ENCODE measurements at regions not wholly inside any gene's neighbourhood (a gene's known extent, or its start where the extent isn't known, plus 50 kb on each side); places are given as distances from the start of the nearest gene placed in this dataset.

- no peaks in the 10 kb centered on the region for H3K9me3 ChIP-seq (ENCODE audit: low read length)
- BruUV-seq (replicated peaks) = no TSS peak
- intact Hi-C loops (cut with micrococcal nuclease) = no loop called here
- no peak overlapping the region for H3K4me2 ChIP-seq (ENCODE audit: low read length)
- no peaks in the 10 kb centered on the region for H3K9me2 ChIP-seq (replicated peaks; ENCODE audit: low read length)
- CTCF ChIA-PET = no interaction called here
- no peak overlapping the region for H2AFZ ChIP-seq (ENCODE audit: low read length)
- POLR2A ChIA-PET (ENCODE audit: unreplicated experiment) = no interaction called here
- TF ChIP-seq EZH2phosphoT487 (IDR thresholded peaks at IDR 0.05; ENCODE audit: borderline replicate concordance, low read length) (no peak), CTCF (conservative IDR thresholded peaks at IDR 0.05; ENCODE audit: low read depth, low read length) (no peak), EZH2 (IDR thresholded peaks at IDR 0.05; ENCODE audit: low read length, unreplicated experiment) (no peak)
- H3K79me2 ChIP-seq (ENCODE audit: low read length) = no peaks in the 10 kb centered on the region
- H3K9ac ChIP-seq (ENCODE audit: low read length) = no peak overlapping the region
- ATAC-seq (no peak), DNase-seq (no peak)
- no peak overlapping the region for H3K27ac ChIP-seq (ENCODE audit: low read length)
- H3K4me3 ChIP-seq (ENCODE audit: low read length) = no peak overlapping the region
- H4K20me1 ChIP-seq (ENCODE audit: low read length) = no peaks in the 10 kb centered on the region
- no peaks in the 10 kb centered on the region for H3F3A ChIP-seq (ENCODE audit: low read length, unreplicated experiment)
- H3K27me3 ChIP-seq (ENCODE audit: low read length) = no peaks in the 10 kb centered on the region
- peaks cover 17% of the 10 kb centered on the region; the same call in 1 of the 2 replicates for H3K4me1 ChIP-seq (ENCODE audit: insufficient read depth, low read length)
- no peaks in the 10 kb centered on the region for H3K36me3 ChIP-seq (ENCODE audit: low read depth, low read length)
These were observed 257.5 kb upstream of the SNX7 start for GRCh38 chr1:98403963-98404480.

- Histone ChIP-seq H3K9me2 (replicated peaks; ENCODE audit: low read length) (no peaks in the 10 kb centered on the region), H3K9ac (ENCODE audit: low read length) (no peak overlapping the region), H3K4me1 (ENCODE audit: insufficient read depth, low read length) (peaks cover 17% of the 10 kb centered on the region; the same call in 1 of the 2 replicates), H3K36me3 (ENCODE audit: low read depth, low read length) (no peaks in the 10 kb centered on the region), H3K9me3 (ENCODE audit: low read length) (no peaks in the 10 kb centered on the region), H3K27ac (ENCODE audit: low read length) (no peak overlapping the region), H2AFZ (ENCODE audit: low read length) (no peak overlapping the region), H3K4me2 (ENCODE audit: low read length) (no peak overlapping the region), H3K27me3 (ENCODE audit: low read length) (no peaks in the 10 kb centered on the region), H3K4me3 (ENCODE audit: low read length) (no peak overlapping the region), H3K79me2 (ENCODE audit: low read length) (no peaks in the 10 kb centered on the region), H4K20me1 (ENCODE audit: low read length) (no peaks in the 10 kb centered on the region), H3F3A (ENCODE audit: low read length, unreplicated experiment) (no peaks in the 10 kb centered on the region)
- intact Hi-C loops (cut with micrococcal nuclease) = no loop called here
- DNase-seq (no peak), ATAC-seq (no peak)
- TF ChIP-seq EZH2 (IDR thresholded peaks at IDR 0.05; ENCODE audit: low read length, unreplicated experiment) = no peak
- TF ChIP-seq EZH2phosphoT487 (IDR thresholded peaks at IDR 0.05; ENCODE audit: borderline replicate concordance, low read length) = no peak
- TF ChIP-seq CTCF (conservative IDR thresholded peaks at IDR 0.05; ENCODE audit: low read depth, low read length) = no peak
- CTCF ChIA-PET = no interaction called here
- POLR2A ChIA-PET (ENCODE audit: unreplicated experiment) = no interaction called here
- BruUV-seq (replicated peaks) = no TSS peak
These were observed 258.7 kb upstream of the SNX7 start for GRCh38 chr1:98402860-98403259.

DNA sequence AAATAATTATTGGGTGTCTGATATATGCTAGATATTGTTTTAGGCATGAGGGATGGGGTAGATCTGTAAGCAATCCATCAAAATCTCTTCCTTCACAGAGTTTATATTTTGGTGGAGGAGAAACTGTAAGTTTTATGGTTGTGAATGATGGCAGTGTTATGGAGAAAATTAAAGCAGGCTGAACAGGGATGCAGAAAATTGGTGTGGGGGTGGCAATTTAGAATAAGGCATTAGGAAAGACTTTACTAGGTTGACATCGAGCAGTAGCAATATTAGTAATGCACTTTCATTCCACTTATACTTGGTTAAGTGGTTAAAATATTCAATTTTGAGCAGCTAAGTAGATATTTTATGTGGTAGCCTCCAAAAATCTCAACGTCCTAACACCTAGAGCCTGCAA, 261.1 kb upstream of the SNX7 start:
- H2AFZ ChIP-seq (ENCODE audit: low read length) = no peak overlapping the region
- ATAC-seq (no peak), DNase-seq (no peak)
- TF ChIP-seq CTCF (conservative IDR thresholded peaks at IDR 0.05; ENCODE audit: low read depth, low read length) = no peak
- no peak for TF ChIP-seq EZH2 (IDR thresholded peaks at IDR 0.05; ENCODE audit: low read length, unreplicated experiment)
- no peak for TF ChIP-seq EZH2phosphoT487 (IDR thresholded peaks at IDR 0.05; ENCODE audit: borderline replicate concordance, low read length)
- CTCF ChIA-PET = no interaction called here
- H3K4me1 ChIP-seq (ENCODE audit: insufficient read depth, low read length) = peaks cover 5% of the 10 kb centered on the region; the same call in 1 of the 2 replicates
- no peaks in the 10 kb centered on the region for H3K27me3 ChIP-seq (ENCODE audit: low read length)
- H3K9me3 ChIP-seq (ENCODE audit: low read length) = no peaks in the 10 kb centered on the region
- no peaks in the 10 kb centered on the region for H3K79me2 ChIP-seq (ENCODE audit: low read length)
- POLR2A ChIA-PET (ENCODE audit: unreplicated experiment) = no interaction called here
- no peak overlapping the region for H3K4me3 ChIP-seq (ENCODE audit: low read length)
- no peak overlapping the region for H3K9ac ChIP-seq (ENCODE audit: low read length)
- no TSS peak for BruUV-seq (replicated peaks)
- no peaks in the 10 kb centered on the region for H3K9me2 ChIP-seq (replicated peaks; ENCODE audit: low read length)
- intact Hi-C loops (cut with micrococcal nuclease) = no loop called here
- H3F3A ChIP-seq (ENCODE audit: low read length, unreplicated experiment) = no peaks in the 10 kb centered on the region
- no peak overlapping the region for H3K4me2 ChIP-seq (ENCODE audit: low read length)
- no peaks in the 10 kb centered on the region for H3K36me3 ChIP-seq (ENCODE audit: low read depth, low read length)
- H3K27ac ChIP-seq (ENCODE audit: low read length) = no peak overlapping the region
- no peaks in the 10 kb centered on the region for H4K20me1 ChIP-seq (ENCODE audit: low read length)
